HG02763 (cell line): ENCODE measurements at regions not wholly inside any gene's neighbourhood (a gene's known extent, or its start where the extent isn't known, plus 50 kb on each side); places are given as distances from the start of the nearest gene placed in this dataset.
"Not testable (repeated sequence)": the region's sequence is repeated elsewhere in the genome, so short reads cannot be mapped to it uniquely, and the experiment has no call there.

Experiments
- ATAC-seq: cut with Tn5 transposase; IDR thresholded peaks from one replicate; pipeline ENCODE4 v1.9.1; 2021; ENCODE audit warnings: mild to moderate bottlenecking, moderate library complexity; ENCODE audit not compliant: unreplicated experiment

GRCh38 chr12:131353376-131353775 is 357.5 kb upstream of the SFSWAP start:
- no peak for ATAC-seq

GRCh38 chr12:131353826-131354225 is 357.1 kb upstream of the SFSWAP start:
- ATAC-seq, result no peak

DNA sequence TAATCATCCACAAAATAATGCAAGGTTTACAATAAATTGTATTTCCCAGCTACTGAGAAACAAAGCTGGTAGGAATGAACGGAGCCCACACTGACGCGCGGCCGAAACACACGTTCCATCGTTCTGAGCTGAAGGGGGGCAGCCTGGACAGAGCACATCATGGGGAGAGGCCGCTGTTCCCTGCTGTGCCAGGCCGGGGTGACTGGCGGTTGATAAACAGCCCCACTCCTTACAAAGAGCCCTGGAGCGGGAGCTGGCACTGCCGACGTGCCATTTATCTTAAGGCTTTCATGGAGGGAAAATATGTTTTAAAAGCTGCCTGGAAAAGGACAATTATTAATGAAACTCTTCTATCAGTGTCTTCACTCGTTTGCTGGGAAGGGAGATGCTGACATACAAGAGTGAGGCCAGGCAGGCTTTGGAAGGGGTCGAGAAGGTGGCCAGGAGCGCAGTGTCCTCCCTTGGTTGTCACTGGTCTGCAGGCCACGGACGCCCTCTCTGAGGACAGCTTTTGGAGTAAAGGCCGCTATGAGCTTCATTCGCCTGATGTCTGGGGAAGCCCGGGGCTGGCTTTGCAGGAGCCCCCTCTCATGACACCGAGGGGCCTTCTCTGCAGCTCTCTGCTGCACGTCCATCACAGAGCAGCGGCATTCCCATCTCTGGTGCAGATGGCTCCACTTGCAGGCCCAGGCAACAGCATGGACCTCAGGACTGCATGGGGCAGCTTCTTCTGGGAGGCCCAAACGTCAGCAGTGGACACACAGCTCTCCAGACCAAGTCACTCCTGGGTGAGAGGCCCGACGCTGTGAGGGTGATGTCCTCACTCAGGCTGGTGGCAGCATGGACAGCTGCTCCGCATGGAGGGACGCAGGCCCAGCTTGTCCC is 355.3 kb upstream of the SFSWAP start:
- no peak for ATAC-seq

- ATAC-seq, result no peak
These were observed 354.3 kb upstream of the SFSWAP start for GRCh38 chr12:131356485-131357184.

- no peak for ATAC-seq
These were observed 353.6 kb upstream of the SFSWAP start for GRCh38 chr12:131357185-131357747.

GRCh38 chr12:131357920-131358319 is 353.0 kb upstream of the SFSWAP start:
- ATAC-seq, result no peak

- no peak for ATAC-seq
These were observed 348.3 kb upstream of the SFSWAP start for GRCh38 chr12:131362291-131363211.

DNA sequence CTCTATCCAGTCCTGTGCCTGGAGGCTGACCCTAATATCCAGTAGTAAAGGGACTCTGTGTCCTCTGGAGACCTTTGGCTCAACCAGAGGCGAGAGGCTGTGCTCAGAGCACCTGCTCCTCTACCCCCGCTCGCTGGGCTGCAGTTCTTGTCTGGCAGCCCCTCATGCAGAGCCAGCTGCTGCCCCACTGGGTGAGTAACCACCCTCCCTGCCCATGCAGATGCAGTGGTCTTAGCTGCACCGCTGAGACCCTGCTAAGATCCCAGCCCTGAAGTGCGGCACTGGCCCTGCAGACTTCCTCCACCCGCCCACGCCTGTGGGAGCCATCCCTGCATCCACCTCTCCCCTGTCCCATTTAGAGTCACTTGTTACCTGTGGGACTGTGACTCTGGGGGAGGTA is 347.5 kb upstream of the SFSWAP start:
- ATAC-seq, result no peak

- no peak for ATAC-seq
These were observed 346.9 kb upstream of the SFSWAP start for GRCh38 chr12:131363841-131364495.

- no peak for ATAC-seq
These were observed 345.7 kb upstream of the SFSWAP start for GRCh38 chr12:131364903-131365820.

GRCh38 chr12:131365821-131366260 is 345.0 kb upstream of the SFSWAP start:
- ATAC-seq, result no peak

DNA sequence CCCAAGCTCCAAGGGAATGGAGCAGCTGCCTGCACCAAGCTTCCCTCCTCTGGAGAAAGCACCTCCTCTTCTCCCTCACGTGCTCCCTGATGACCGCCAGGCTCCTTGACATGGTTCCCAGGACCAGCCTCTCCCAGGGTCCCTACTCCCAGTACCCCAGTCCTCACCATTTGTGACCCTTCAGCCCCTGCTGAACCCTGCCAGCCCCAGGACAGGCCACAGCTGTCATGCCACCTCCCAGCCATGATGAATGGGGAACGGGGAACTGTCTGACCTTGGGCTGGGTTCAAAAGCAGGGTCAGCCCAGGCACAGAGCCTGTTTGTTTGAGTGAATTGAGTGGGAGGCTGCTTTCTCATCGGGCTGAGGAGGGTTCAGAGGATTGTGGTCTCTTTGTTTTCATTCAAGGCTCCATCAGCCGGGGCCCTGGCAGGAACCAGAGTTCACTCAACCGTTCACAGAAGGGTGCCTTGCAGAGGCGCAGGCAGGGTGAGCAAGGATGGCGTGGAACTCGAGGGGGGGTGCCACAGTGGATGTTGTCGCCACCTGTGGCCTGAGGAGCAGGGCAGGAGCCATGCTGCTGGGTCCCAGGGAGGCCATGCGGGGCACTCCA is 344.5 kb upstream of the SFSWAP start:
- ATAC-seq, result no peak

DNA sequence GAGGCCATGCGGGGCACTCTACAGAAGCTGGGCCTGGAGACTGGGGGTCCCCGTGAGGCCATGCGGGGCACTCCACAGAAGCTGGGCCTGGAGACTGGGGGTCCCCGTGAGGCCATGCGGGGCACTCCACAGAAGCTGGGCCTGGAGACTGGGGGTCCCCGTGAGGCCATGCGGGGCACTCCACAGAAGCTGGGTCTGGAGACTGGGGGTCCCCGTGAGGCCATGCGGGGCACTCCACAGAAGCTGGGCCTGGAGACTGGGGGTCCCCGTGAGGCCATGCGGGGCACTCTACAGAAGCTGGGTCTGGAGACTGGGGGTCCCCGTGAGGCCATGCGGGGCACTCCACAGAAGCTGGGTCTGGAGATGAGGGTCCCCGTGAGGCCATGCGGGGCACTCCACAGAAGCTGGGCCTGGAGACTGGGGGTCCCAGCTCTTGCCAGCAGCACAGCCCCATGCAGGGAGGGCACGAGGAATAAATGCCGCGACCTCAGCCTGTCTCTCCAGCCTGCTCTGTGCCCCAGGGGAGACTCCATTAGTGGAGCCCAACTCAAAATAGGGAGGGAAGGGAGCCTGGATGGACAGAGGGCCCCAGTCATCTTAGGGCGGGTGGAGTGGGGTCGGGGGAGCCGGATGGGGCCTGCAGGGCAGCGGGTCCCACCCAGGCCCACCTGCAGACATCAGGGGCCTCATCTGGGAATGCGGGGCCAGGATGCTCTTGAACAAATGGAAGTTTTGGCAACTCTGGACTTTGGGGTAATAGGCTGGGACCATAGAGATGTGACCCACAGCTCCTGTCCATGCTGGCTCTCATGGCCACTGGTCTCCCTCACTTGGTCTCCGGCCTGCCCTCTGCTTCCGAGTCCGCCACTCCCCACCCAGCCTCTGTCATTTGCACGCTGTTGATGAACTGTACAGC is 343.6 kb upstream of the SFSWAP start:
- ATAC-seq, result not testable (repeated sequence)

- no peak for ATAC-seq
These were observed 342.8 kb upstream of the SFSWAP start for GRCh38 chr12:131367983-131368667.

- ATAC-seq, result no peak
These were observed 342.2 kb upstream of the SFSWAP start for GRCh38 chr12:131368668-131369071.

DNA sequence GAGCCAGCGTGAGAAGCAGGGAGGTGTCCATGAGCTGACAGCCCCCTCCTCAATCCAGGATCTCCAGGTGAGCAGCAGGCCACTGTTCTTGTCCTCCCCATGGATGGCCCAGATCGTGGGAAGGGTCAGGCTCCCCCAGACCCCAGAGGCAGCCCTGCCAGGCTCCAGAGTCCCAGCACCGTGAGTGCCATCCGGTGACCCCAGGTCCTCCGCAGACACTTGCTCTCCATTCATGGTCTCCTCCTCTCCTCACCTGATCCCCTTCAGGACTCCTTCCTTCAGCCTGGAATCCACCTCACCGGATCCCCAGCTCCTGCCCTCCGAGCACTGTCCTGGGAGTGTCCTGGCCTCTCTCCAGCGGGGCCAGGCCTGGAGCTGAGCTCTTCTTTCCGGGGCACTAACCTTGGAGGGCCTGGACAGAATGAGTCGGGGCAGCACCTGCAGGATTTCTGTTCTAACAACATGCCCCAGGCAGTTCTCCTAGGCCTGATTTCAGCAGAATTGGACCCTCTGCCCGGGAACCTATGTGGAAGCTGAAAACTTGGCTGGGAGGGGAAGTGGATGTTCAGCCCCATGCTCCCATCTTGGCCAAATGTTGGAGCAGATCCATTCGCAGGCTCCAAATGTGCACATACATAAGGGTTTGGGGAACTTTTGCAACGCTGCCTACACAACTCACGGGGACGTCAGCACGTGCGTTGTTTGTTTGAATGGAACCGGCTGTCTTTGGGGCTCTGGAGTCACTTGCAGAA is 341.6 kb upstream of the SFSWAP start:
- ATAC-seq, result no peak
